C4-2B (cell line): ENCODE measurements at regions not wholly inside any gene's neighbourhood (a gene's known extent, or its start where the extent isn't known, plus 50 kb on each side); places are given as distances from the start of the nearest gene placed in this dataset.

ENCODE experiments used
- ZFX ChIP-seq: fragments of 450-650 bp; IDR thresholded peaks from 2 replicates; pipeline ENCODE4 v1.6.1; 2017
- TF ChIP-seq, protein P1 (sequence below): fragments of 450-650 bp; conservative IDR thresholded peaks from 2 replicates; pipeline ENCODE4 v1.5.1; 2017; ENCODE audit warnings: mild to moderate bottlenecking

DNA sequence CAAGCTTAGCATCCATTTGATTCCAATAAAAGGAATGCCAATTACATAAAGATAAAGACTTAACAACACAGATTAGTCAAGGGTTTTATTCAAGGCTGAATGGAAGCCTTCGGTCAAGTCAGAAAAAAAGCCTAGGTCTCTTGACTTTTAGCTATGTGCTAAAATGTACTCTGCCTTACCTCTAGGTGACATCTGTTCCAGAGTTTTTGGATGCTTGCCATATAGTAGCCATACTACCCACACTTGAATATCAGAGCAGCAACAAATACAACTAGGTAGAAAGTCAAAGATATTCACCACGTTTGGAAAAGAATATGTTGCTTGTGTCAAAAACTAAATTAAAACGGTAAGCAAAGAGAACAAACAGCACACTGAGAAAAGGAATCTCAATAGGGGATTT is 484.7 kb downstream of the ELAVL2 start:
- TF ChIP-seq, protein P1, sequence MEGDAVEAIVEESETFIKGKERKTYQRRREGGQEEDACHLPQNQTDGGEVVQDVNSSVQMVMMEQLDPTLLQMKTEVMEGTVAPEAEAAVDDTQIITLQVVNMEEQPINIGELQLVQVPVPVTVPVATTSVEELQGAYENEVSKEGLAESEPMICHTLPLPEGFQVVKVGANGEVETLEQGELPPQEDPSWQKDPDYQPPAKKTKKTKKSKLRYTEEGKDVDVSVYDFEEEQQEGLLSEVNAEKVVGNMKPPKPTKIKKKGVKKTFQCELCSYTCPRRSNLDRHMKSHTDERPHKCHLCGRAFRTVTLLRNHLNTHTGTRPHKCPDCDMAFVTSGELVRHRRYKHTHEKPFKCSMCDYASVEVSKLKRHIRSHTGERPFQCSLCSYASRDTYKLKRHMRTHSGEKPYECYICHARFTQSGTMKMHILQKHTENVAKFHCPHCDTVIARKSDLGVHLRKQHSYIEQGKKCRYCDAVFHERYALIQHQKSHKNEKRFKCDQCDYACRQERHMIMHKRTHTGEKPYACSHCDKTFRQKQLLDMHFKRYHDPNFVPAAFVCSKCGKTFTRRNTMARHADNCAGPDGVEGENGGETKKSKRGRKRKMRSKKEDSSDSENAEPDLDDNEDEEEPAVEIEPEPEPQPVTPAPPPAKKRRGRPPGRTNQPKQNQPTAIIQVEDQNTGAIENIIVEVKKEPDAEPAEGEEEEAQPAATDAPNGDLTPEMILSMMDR = no peak
- TF ChIP-seq ZFX = no peak
